ENCODE measurements at regions not wholly inside any gene's neighbourhood (a gene's known extent, or its start where the extent isn't known, plus 50 kb on each side); places are given as distances from the start of the nearest gene placed in this dataset.

GRCh38 chr15:70322051-70322668, 224.4 kb upstream of the TLE3 start:
- Histone ChIP-seq H3K27me3 (ENCODE audit: insufficient read depth, low read depth, low read length) (no peaks in the 10 kb centered on the region), H2AFZ (ENCODE audit: low read depth, low read length) (no peak overlapping the region), H3K27ac (ENCODE audit: low read length) (no peak overlapping the region), H3K36me3 (ENCODE audit: insufficient read depth, low read length) (no peaks in the 10 kb centered on the region), H3K9ac (ENCODE audit: low read length) (no peak overlapping the region), H3K4me3 (ENCODE audit: low read length) (no peak overlapping the region), H3K4me2 (ENCODE audit: low read length) (no peak overlapping the region), H3F3A (ENCODE audit: insufficient read depth, low read length, poor library complexity, severe bottlenecking) (no peaks in the 10 kb centered on the region), H3K9me2 (ENCODE audit: insufficient read depth, low read length) (no peaks in the 10 kb centered on the region), H3K79me2 (replicated peaks; ENCODE audit: insufficient read depth, low read length) (no peaks in the 10 kb centered on the region), H4K20me1 (ENCODE audit: insufficient read depth) (no peaks in the 10 kb centered on the region), H3K9me3 (ENCODE audit: low read length) (no peaks in the 10 kb centered on the region)
- TF ChIP-seq RAD21 (conservative IDR thresholded peaks at IDR 0.05) (no peak), EZH2 (IDR thresholded peaks at IDR 0.05; ENCODE audit: borderline replicate concordance, insufficient read depth, low read length, poor library complexity, severe bottlenecking) (no peak), TAF1 (IDR thresholded peaks at IDR 0.05; ENCODE audit: low read depth) (no peak), EP300 (conservative IDR thresholded peaks at IDR 0.05; ENCODE audit: poor library complexity, severe bottlenecking) (no peak), MXI1 (conservative IDR thresholded peaks at IDR 0.05; ENCODE audit: poor library complexity, severe bottlenecking) (no peak), POLR2AphosphoS5 (IDR thresholded peaks at IDR 0.05) (no peak), SMC3 (conservative IDR thresholded peaks at IDR 0.05; ENCODE audit: poor library complexity) (no peak)
- TF ChIP-seq, protein P1, sequence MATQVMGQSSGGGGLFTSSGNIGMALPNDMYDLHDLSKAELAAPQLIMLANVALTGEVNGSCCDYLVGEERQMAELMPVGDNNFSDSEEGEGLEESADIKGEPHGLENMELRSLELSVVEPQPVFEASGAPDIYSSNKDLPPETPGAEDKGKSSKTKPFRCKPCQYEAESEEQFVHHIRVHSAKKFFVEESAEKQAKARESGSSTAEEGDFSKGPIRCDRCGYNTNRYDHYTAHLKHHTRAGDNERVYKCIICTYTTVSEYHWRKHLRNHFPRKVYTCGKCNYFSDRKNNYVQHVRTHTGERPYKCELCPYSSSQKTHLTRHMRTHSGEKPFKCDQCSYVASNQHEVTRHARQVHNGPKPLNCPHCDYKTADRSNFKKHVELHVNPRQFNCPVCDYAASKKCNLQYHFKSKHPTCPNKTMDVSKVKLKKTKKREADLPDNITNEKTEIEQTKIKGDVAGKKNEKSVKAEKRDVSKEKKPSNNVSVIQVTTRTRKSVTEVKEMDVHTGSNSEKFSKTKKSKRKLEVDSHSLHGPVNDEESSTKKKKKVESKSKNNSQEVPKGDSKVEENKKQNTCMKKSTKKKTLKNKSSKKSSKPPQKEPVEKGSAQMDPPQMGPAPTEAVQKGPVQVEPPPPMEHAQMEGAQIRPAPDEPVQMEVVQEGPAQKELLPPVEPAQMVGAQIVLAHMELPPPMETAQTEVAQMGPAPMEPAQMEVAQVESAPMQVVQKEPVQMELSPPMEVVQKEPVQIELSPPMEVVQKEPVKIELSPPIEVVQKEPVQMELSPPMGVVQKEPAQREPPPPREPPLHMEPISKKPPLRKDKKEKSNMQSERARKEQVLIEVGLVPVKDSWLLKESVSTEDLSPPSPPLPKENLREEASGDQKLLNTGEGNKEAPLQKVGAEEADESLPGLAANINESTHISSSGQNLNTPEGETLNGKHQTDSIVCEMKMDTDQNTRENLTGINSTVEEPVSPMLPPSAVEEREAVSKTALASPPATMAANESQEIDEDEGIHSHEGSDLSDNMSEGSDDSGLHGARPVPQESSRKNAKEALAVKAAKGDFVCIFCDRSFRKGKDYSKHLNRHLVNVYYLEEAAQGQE (IDR thresholded peaks at IDR 0.05; ENCODE audit: borderline replicate concordance), result no peak
- TF ChIP-seq, protein P2, sequence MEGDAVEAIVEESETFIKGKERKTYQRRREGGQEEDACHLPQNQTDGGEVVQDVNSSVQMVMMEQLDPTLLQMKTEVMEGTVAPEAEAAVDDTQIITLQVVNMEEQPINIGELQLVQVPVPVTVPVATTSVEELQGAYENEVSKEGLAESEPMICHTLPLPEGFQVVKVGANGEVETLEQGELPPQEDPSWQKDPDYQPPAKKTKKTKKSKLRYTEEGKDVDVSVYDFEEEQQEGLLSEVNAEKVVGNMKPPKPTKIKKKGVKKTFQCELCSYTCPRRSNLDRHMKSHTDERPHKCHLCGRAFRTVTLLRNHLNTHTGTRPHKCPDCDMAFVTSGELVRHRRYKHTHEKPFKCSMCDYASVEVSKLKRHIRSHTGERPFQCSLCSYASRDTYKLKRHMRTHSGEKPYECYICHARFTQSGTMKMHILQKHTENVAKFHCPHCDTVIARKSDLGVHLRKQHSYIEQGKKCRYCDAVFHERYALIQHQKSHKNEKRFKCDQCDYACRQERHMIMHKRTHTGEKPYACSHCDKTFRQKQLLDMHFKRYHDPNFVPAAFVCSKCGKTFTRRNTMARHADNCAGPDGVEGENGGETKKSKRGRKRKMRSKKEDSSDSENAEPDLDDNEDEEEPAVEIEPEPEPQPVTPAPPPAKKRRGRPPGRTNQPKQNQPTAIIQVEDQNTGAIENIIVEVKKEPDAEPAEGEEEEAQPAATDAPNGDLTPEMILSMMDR (IDR thresholded peaks at IDR 0.05; ENCODE audit: poor library complexity, severe bottlenecking), result no peak

GRCh38 chr15:70321172-70321819, 223.6 kb upstream of the TLE3 start:
- H3F3A ChIP-seq (ENCODE audit: insufficient read depth, low read length, poor library complexity, severe bottlenecking), result no peaks in the 10 kb centered on the region
- H3K9me3 ChIP-seq (ENCODE audit: low read length), result no peaks in the 10 kb centered on the region
- no peaks in the 10 kb centered on the region for H4K20me1 ChIP-seq (ENCODE audit: insufficient read depth)
- H3K9me2 ChIP-seq (ENCODE audit: insufficient read depth, low read length), result no peaks in the 10 kb centered on the region
- H3K4me2 ChIP-seq (ENCODE audit: low read length), result no peak overlapping the region
- no peaks in the 10 kb centered on the region for H3K36me3 ChIP-seq (ENCODE audit: insufficient read depth, low read length)
- no peak for TF ChIP-seq SMC3 (conservative IDR thresholded peaks at IDR 0.05; ENCODE audit: poor library complexity)
- no peak for TF ChIP-seq TAF1 (IDR thresholded peaks at IDR 0.05; ENCODE audit: low read depth)
- TF ChIP-seq MXI1 (conservative IDR thresholded peaks at IDR 0.05; ENCODE audit: poor library complexity, severe bottlenecking), result no peak
- no peak for TF ChIP-seq EZH2 (IDR thresholded peaks at IDR 0.05; ENCODE audit: borderline replicate concordance, insufficient read depth, low read length, poor library complexity, severe bottlenecking)
- TF ChIP-seq POLR2AphosphoS5 (IDR thresholded peaks at IDR 0.05), result no peak
- no peak for TF ChIP-seq RAD21 (conservative IDR thresholded peaks at IDR 0.05)
- TF ChIP-seq EP300 (conservative IDR thresholded peaks at IDR 0.05; ENCODE audit: poor library complexity, severe bottlenecking), result no peak
- TF ChIP-seq, protein P2 (IDR thresholded peaks at IDR 0.05; ENCODE audit: poor library complexity, severe bottlenecking), result no peak
- TF ChIP-seq, protein P1 (IDR thresholded peaks at IDR 0.05; ENCODE audit: borderline replicate concordance), result no peak
- H3K27me3 ChIP-seq (ENCODE audit: insufficient read depth, low read depth, low read length), result no peaks in the 10 kb centered on the region
- no peak overlapping the region for H3K9ac ChIP-seq (ENCODE audit: low read length)
- H3K79me2 ChIP-seq (replicated peaks; ENCODE audit: insufficient read depth, low read length), result no peaks in the 10 kb centered on the region
- H3K4me3 ChIP-seq (ENCODE audit: low read length), result no peak overlapping the region
- H2AFZ ChIP-seq (ENCODE audit: low read depth, low read length), result no peak overlapping the region
- H3K27ac ChIP-seq (ENCODE audit: low read length), result no peak overlapping the region

All from neural cell (in vitro differentiated cells).